GM23248 (cell line): ENCODE measurements at regions not wholly inside any gene's neighbourhood (a gene's known extent, or its start where the extent isn't known, plus 50 kb on each side); places are given as distances from the start of the nearest gene placed in this dataset.

Experiments used
- EZH2 ChIP-seq: fragments of 200-600 bp; sonication (generic); IDR thresholded peaks from 2 replicates; pipeline ENCODE4 v1.6.1; 2018; ENCODE audit warnings: antibody characterized with exemption, mild to moderate bottlenecking; ENCODE audit not compliant: insufficient read depth, poor library complexity, severe bottlenecking
- EZH2phosphoT487 ChIP-seq: fragments of 200-600 bp; sonication (generic); IDR thresholded peaks from 2 replicates; pipeline ENCODE4 v1.6.1; 2018; ENCODE audit warnings: antibody characterized with exemption, moderate library complexity, mild to moderate bottlenecking, low read depth; ENCODE audit not compliant: insufficient read depth

DNA sequence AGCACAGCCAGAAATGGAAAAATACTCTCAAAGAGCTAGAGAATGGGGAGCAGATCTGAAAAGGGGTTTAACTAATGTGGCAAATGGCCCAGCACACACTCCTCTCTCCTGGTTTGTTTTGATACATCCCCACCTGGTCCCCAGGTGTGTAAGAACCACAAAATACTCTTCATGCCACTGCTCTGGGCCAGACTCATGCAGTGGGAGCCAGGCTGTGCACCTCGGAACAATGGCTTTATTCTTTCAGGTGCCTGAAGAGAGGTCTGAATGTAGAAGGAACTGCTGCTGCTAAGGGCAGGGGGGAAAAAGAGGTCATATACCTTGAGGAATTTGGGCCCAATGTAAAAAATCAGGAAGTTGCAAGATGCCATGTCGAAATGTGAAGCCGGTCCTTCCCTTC is 123.9 kb upstream of the ADAMTSL1 start:
- no peak for TF ChIP-seq EZH2
- no peak for TF ChIP-seq EZH2phosphoT487
